ENCODE measurements at regions not wholly inside any gene's neighbourhood (a gene's known extent, or its start where the extent isn't known, plus 50 kb on each side); places are given as distances from the start of the nearest gene placed in this dataset.
A peak's percentile ranks its signal among the peaks of the same experiment; 100 is the strongest.

DNA sequence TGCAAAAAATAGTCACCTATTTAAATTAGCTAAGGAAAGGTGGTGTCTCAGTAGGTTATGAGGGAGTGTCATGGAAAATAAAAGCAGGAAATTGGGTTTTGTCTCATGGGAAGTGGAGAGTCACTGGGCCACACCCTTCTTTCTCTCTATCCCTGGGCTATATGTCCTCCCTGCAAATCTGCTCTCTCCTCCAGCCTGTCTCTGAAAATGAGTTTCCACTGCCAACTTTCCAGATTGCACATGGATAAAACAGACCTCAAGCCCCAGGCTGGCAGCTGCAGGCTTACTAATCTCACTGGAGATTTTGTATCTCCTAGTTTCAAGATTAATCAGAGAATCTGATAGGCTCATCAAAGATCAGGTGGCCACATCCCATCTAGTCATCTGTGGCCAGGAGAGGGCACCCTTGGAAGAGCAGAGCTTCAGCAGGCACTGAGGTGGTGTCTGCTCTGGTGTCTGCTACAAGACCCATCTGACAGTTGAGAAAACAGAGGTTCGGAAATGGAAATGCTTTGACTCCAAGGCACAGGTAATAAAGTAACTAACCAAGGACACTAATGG lies 178.9 kb downstream of the MSX2 start:
- H3K4me3 ChIP-seq (ENCODE audit: low read depth, low read length, poor library complexity, severe bottlenecking): no peak overlapping the region
- no peaks in the 10 kb centered on the region for H3K9me3 ChIP-seq (ENCODE audit: low read depth, low read length, poor library complexity, severe bottlenecking)
- no peak overlapping the region for H3K27ac ChIP-seq (ENCODE audit: low read depth, low read length, poor library complexity, severe bottlenecking)
- intact Hi-C loops (cut with micrococcal nuclease; ENCODE audit: unreplicated experiment): no loop called here
- ChIA-PET CTCF (no interaction called here), POLR2A (ENCODE audit: low non-redundant PET) (no interaction called here)
- TF ChIP-seq CTCF (conservative IDR thresholded peaks at IDR 0.05; ENCODE audit: low read depth, low read length) (no peak), EZH2 (IDR thresholded peaks at IDR 0.05; ENCODE audit: borderline replicate concordance, low read depth, low read length, poor library complexity, severe bottlenecking) (no peak)
- peaks cover 9% of the 10 kb centered on the region for H3K27me3 ChIP-seq (replicated peaks; ENCODE audit: insufficient read depth, low read depth, low read length, poor library complexity)
- no TSS peak for BruUV-seq (replicated peaks)
- peak; percentile 2 for DNase-seq (ENCODE audit: low spot score)
- no peaks in the 10 kb centered on the region for H3K4me1 ChIP-seq (ENCODE audit: insufficient read depth, low read length, poor library complexity, severe bottlenecking)
- H3K36me3 ChIP-seq (ENCODE audit: insufficient read depth, low read length, poor library complexity, severe bottlenecking): no peaks in the 10 kb centered on the region

DNA sequence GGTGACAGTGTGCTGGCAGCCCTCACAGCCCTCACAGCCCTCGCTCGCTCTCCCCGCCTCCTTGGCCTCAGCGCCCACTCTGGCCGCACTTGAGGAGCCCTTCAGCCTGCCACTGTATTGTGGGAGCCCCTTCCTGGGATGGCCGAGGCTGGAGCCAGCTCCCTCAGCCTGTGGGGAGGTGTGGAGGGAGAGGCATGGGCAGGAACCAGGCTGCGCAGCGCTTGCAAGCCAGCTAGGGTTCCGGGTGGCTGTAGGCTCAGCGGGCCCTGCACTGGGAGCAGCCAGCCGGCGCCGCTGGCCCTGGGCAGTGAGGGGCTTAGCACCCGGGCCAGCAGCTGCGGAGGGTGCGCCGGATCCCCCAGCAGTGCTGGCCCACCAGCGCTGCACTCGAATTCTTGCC lies 177.0 kb downstream of the MSX2 start:
- no peaks in the 10 kb centered on the region for H3K27me3 ChIP-seq (replicated peaks; ENCODE audit: insufficient read depth, low read depth, low read length, poor library complexity)
- no peak overlapping the region for H3K27ac ChIP-seq (ENCODE audit: low read depth, low read length, poor library complexity, severe bottlenecking)
- CTCF ChIA-PET: no interaction called here
- BruUV-seq (replicated peaks): no TSS peak
- intact Hi-C loops (cut with micrococcal nuclease; ENCODE audit: unreplicated experiment): no loop called here
- DNase-seq (ENCODE audit: low spot score): no peak
- POLR2A ChIA-PET (ENCODE audit: low non-redundant PET): no interaction called here
- no peak overlapping the region for H3K4me3 ChIP-seq (ENCODE audit: low read depth, low read length, poor library complexity, severe bottlenecking)
- H3K9me3 ChIP-seq (ENCODE audit: low read depth, low read length, poor library complexity, severe bottlenecking): no peaks in the 10 kb centered on the region
- no peaks in the 10 kb centered on the region for H3K36me3 ChIP-seq (ENCODE audit: insufficient read depth, low read length, poor library complexity, severe bottlenecking)
- no peaks in the 10 kb centered on the region for H3K4me1 ChIP-seq (ENCODE audit: insufficient read depth, low read length, poor library complexity, severe bottlenecking)
- no peak for TF ChIP-seq EZH2 (IDR thresholded peaks at IDR 0.05; ENCODE audit: borderline replicate concordance, low read depth, low read length, poor library complexity, severe bottlenecking)
- TF ChIP-seq CTCF (conservative IDR thresholded peaks at IDR 0.05; ENCODE audit: low read depth, low read length): no peak

DNA sequence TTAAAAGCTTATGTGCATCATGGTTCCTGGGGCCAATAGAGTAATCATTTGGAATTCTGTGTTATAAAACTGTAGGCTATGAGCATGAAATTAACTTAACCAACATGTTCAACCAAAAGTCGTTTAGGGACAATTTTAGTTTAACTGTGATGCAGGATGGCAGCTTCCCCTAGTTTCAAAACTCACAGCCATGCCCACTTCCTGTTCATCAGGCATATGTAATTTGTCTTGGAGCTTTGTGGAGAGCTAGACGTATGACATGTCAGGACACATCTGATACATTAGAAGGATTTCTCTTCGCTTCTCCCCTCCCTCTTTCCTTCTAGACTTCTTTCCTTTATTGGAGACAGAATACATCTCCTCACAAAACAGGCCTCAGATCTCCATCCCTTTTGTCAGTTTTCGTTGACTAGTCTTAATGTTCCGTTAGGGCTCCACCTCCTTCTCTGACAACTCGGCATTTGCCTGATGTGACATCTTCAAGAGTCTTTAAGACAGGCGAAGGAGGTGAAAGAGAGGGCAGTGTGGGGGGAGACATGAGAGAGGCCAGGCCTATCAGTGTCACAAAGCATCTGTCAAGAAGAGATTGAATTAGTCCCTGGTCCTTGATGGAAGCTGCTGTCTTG lies 176.0 kb downstream of the MSX2 start:
- ChIA-PET POLR2A (ENCODE audit: low non-redundant PET) (no interaction called here), CTCF (no interaction called here)
- Histone ChIP-seq H3K36me3 (ENCODE audit: insufficient read depth, low read length, poor library complexity, severe bottlenecking) (no peaks in the 10 kb centered on the region), H3K27ac (ENCODE audit: low read depth, low read length, poor library complexity, severe bottlenecking) (no peak overlapping the region), H3K4me1 (ENCODE audit: insufficient read depth, low read length, poor library complexity, severe bottlenecking) (no peaks in the 10 kb centered on the region), H3K27me3 (replicated peaks; ENCODE audit: insufficient read depth, low read depth, low read length, poor library complexity) (no peaks in the 10 kb centered on the region), H3K9me3 (ENCODE audit: low read depth, low read length, poor library complexity, severe bottlenecking) (no peaks in the 10 kb centered on the region), H3K4me3 (ENCODE audit: low read depth, low read length, poor library complexity, severe bottlenecking) (no peak overlapping the region)
- no peak for TF ChIP-seq CTCF (conservative IDR thresholded peaks at IDR 0.05; ENCODE audit: low read depth, low read length)
- TF ChIP-seq EZH2 (IDR thresholded peaks at IDR 0.05; ENCODE audit: borderline replicate concordance, low read depth, low read length, poor library complexity, severe bottlenecking): no peak
- BruUV-seq (replicated peaks): no TSS peak
- intact Hi-C loops (cut with micrococcal nuclease; ENCODE audit: unreplicated experiment): no loop called here
- peak; percentile 4 for DNase-seq (ENCODE audit: low spot score)

All from A673 (cell line).